ENCODE measurements at regions not wholly inside any gene's neighbourhood (a gene's known extent, or its start where the extent isn't known, plus 50 kb on each side); places are given as distances from the start of the nearest gene placed in this dataset.

DNA sequence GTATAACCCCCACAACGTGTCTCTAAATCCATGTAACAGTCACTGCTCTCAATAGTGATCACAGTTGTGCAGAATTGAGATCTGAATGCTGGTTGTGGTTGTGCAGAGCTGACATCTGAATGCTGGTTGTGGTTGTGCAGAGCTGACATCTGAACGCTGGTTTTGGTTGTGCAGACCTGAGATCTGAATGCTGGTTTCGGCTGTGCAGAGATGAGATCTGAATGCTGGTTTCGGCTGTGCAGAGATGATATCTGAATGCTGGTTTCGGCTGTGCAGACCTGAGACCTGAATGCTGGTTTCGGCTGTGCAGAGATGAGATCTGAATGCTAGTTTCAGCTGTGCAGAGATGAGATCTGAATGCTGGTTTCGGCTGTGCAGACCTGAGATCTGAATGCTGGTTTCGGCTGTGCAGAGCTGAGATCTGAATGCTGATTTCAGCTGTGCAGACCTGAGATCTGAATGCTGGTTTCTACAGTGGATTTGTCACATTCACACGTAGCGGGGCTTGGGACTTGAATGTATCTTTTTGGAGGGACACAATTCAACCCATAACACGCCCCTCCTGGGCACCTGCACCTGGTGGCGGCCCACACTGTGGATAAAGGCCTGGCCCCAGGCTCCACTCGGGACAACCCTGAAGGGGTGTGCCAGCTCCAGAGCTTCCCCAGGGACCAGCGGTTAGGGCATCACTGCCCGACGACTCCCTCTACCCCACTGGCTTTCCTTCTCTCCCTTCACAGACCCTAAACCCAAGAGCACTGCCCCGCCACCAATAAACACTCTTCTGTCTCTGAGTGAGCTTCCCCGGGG is 51.1 kb upstream of the SLC66A3 start:
- no peak for DNase-seq

- DNase-seq, result no peak
These were observed 50.2 kb upstream of the SLC66A3 start for GRCh38 chr2:11104794-11105660.
